ENCODE measurements at regions not wholly inside any gene's neighbourhood (a gene's known extent, or its start where the extent isn't known, plus 50 kb on each side); places are given as distances from the start of the nearest gene placed in this dataset.
A peak's percentile ranks its signal among the peaks of the same experiment; 100 is the strongest.
"Not testable (repeated sequence)": the region's sequence is repeated elsewhere in the genome, so short reads cannot be mapped to it uniquely, and the experiment has no call there.

GRCh38 chr14:57150449-57150848 lies 118.3 kb downstream of the EXOC5 start:
- DNase-seq (ENCODE audit: low read depth in 2 of 2): no peak

GRCh38 chr14:57139173-57139572 lies 129.5 kb downstream of the EXOC5 start:
- no peak for DNase-seq (ENCODE audit: low read depth in 2 of 2)

- no peak for DNase-seq (ENCODE audit: low read depth in 2 of 2)
Measured at GRCh38 chr14:57136669-57137328, 131.9 kb downstream of the EXOC5 start.

GRCh38 chr14:57127809-57128208 lies 140.9 kb downstream of the EXOC5 start:
- not testable (repeated sequence) for DNase-seq (ENCODE audit: low read depth in 2 of 2)

GRCh38 chr14:57122129-57122528 lies 146.6 kb downstream of the EXOC5 start:
- no peak for DNase-seq (ENCODE audit: low read depth in 2 of 2)

- not testable (repeated sequence) for DNase-seq (ENCODE audit: low read depth in 2 of 2)
Measured at GRCh38 chr14:57112072-57112807, 156.5 kb downstream of the EXOC5 start.

GRCh38 chr14:57110411-57110810 lies 158.3 kb downstream of the EXOC5 start:
- not testable (repeated sequence) for DNase-seq (ENCODE audit: low read depth in 2 of 2)

- DNase-seq (ENCODE audit: low read depth in 2 of 2): no peak
Measured at GRCh38 chr14:57091030-57091608, 177.6 kb downstream of the EXOC5 start.

GRCh38 chr14:57089901-57090300 lies 178.8 kb downstream of the EXOC5 start:
- no peak for DNase-seq (ENCODE audit: low read depth in 2 of 2)

- no peak for DNase-seq (ENCODE audit: low read depth in 2 of 2)
Measured at GRCh38 chr14:57087841-57088240, 180.9 kb downstream of the EXOC5 start.

- DNase-seq (ENCODE audit: low read depth in 2 of 2): no peak
Measured at GRCh38 chr14:57086271-57087162, 182.2 kb downstream of the EXOC5 start.

- DNase-seq (ENCODE audit: low read depth in 2 of 2): no peak
Measured at GRCh38 chr14:57085801-57086200, 182.9 kb downstream of the EXOC5 start.

GRCh38 chr14:57085043-57085442 lies 183.7 kb downstream of the EXOC5 start:
- no peak for DNase-seq (ENCODE audit: low read depth in 2 of 2)

- no peak for DNase-seq (ENCODE audit: low read depth in 2 of 2)
Measured at GRCh38 chr14:57080691-57081090, 188.0 kb downstream of the EXOC5 start.

- no peak for DNase-seq (ENCODE audit: low read depth in 2 of 2)
Measured at GRCh38 chr14:57078054-57078453, 190.7 kb downstream of the EXOC5 start.

- DNase-seq (ENCODE audit: low read depth in 2 of 2): no peak
Measured at GRCh38 chr14:57073986-57074385, 194.7 kb downstream of the EXOC5 start.

- no peak for DNase-seq (ENCODE audit: low read depth in 2 of 2)
Measured at GRCh38 chr14:57071639-57072038, 197.1 kb downstream of the EXOC5 start.

- DNase-seq (ENCODE audit: low read depth in 2 of 2): no peak
Measured at GRCh38 chr14:57069702-57070101, 199.0 kb downstream of the EXOC5 start.

- no peak for DNase-seq (ENCODE audit: low read depth in 2 of 2)
Measured at GRCh38 chr14:57068511-57068910, 200.2 kb downstream of the EXOC5 start.

- DNase-seq (ENCODE audit: low read depth in 2 of 2): peak in 1 of 2 donors; percentile 17
Measured at GRCh38 chr14:57066887-57067513, 201.7 kb downstream of the EXOC5 start.

- DNase-seq (ENCODE audit: low read depth in 2 of 2): no peak
Measured at GRCh38 chr14:57066463-57066862, 202.2 kb downstream of the EXOC5 start.

Measured in stimulated activated CD4-positive, alpha-beta T cell treated with anti-CD3 and anti-CD28 coated beads, Interleukin-15, amount 100 ng/mL, for 48 hours (primary cell).